CD14-positive monocyte (primary cell): ENCODE measurements at regions not wholly inside any gene's neighbourhood (a gene's known extent, or its start where the extent isn't known, plus 50 kb on each side); places are given as distances from the start of the nearest gene placed in this dataset.
"Not testable (repeated sequence)": the region's sequence is repeated elsewhere in the genome, so short reads cannot be mapped to it uniquely, and the experiment has no call there.

Experiments used
- DNase-seq, 3 donors: peaks; one replicate each; pipeline ENCODE4 v3.0.0-alpha.2; 2011 to 2022
- H2AFZ ChIP-seq: 2 replicates; pipeline ENCODE4 v1.6.0; 2012; ENCODE audit warnings: mild to moderate bottlenecking, low read depth, low read length, inconsistent platforms; ENCODE audit not compliant: insufficient read depth, poor library complexity, severe bottlenecking
- H3K27ac ChIP-seq, 2 donors: 1 replicate in 1 of 2; 2 replicates in 1 of 2; pipeline ENCODE4 v1.5.1; 2012 to 2013; ENCODE audit warnings: low read length in 2 of 2, control low read depth in 1 of 2, inconsistent platforms in 1 of 2, low read depth in 1 of 2, mild to moderate bottlenecking in 1 of 2
- H3K27me3 ChIP-seq, 2 donors: one replicate each; pipeline versions ENCODE4 v1.6.0 to v1.6.1; 2011 to 2013; ENCODE audit warnings: low read length in 2 of 2; ENCODE audit not compliant: control insufficient read depth in 2 of 2, insufficient read depth in 2 of 2
- H3K36me3 ChIP-seq, 2 donors: replicated peaks in 1 of 2; 1 replicate in 1 of 2; 2 replicates in 1 of 2; pipeline versions ENCODE4 v1.5.1 to v1.6.1; 2012 to 2013; ENCODE audit warnings: low read length in 2 of 2, control low read depth in 1 of 2, inconsistent platforms in 1 of 2, mild to moderate bottlenecking in 1 of 2; ENCODE audit not compliant: insufficient read depth in 2 of 2, control insufficient read depth in 1 of 2
- H3K4me1 ChIP-seq, 2 donors: 1 replicate in 1 of 2; 2 replicates in 1 of 2; pipeline versions ENCODE4 v1.5.1 to v1.6.1; 2012 to 2013; ENCODE audit warnings: low read length in 2 of 2, control low read depth in 1 of 2, inconsistent platforms in 1 of 2, mild to moderate bottlenecking in 1 of 2, moderate library complexity in 1 of 2; ENCODE audit not compliant: insufficient read depth in 2 of 2, control insufficient read depth in 1 of 2
- H3K4me2 ChIP-seq: replicated peaks from 2 replicates; pipeline ENCODE3; 2012; ENCODE audit warnings: low read length, moderate library complexity, mild to moderate bottlenecking; ENCODE audit not compliant: poor library complexity, severe bottlenecking; ENCODE audit errors: extremely low read depth
- H3K4me3 ChIP-seq, 3 experiments: fragments of 200-600 bp in 1 of 3; sonication (generic) in 1 of 3; replicated peaks in 1 of 3; 1 replicate in 2 of 3; 2 replicates in 1 of 3; pipeline ENCODE4 v1.5.1; 2011 to 2013; ENCODE audit warnings: low read length in 3 of 3, mild to moderate bottlenecking in 3 of 3, control low read depth in 2 of 3, low read depth in 2 of 3, inconsistent platforms in 1 of 3, moderate library complexity in 1 of 3
- H3K79me2 ChIP-seq: 2 replicates; pipeline ENCODE4 v1.6.0; 2012; ENCODE audit warnings: mild to moderate bottlenecking, control low read depth, inconsistent platforms, low read length, moderate library complexity; ENCODE audit not compliant: insufficient read depth
- H3K9ac ChIP-seq: 2 replicates; pipeline ENCODE4 v1.6.0; 2017; ENCODE audit warnings: low read length, mild to moderate bottlenecking; ENCODE audit not compliant: insufficient read depth, poor library complexity, severe bottlenecking
- H3K9me3 ChIP-seq, 2 donors: replicated peaks in 1 of 2; 1 replicate in 1 of 2; 2 replicates in 1 of 2; pipeline versions ENCODE4 v1.5.1 to v1.6.1; 2012 to 2013; ENCODE audit warnings: low read length in 2 of 2, control low read depth in 1 of 2; ENCODE audit not compliant: control insufficient read depth in 1 of 2, insufficient read depth in 1 of 2
- H4K20me1 ChIP-seq: 2 replicates; pipeline ENCODE4 v1.6.0; 2012; ENCODE audit warnings: mild to moderate bottlenecking, low read length, control low read depth, moderate library complexity; ENCODE audit not compliant: insufficient read depth
- H3K27ac Mint-ChIP-seq, 7 donors: one replicate each; pipeline ENCODE4 v1.8.0; 2020; ENCODE audit warnings: mild to moderate bottlenecking in 7 of 7, mixed read lengths in 7 of 7, moderate library complexity in 6 of 7, inconsistent platforms in 2 of 7
- H3K27me3 Mint-ChIP-seq, 3 donors: one replicate each; pipeline ENCODE4 v1.8.0; 2021 to 2022; ENCODE audit warnings: low read depth in 3 of 3, mild to moderate bottlenecking in 3 of 3, mixed read lengths in 3 of 3, moderate library complexity in 3 of 3, inconsistent platforms in 1 of 3
- H3K36me3 Mint-ChIP-seq, 2 donors: one replicate each; pipeline ENCODE4 v1.8.0; 2020; ENCODE audit warnings: mixed read lengths in 2 of 2, inconsistent platforms in 1 of 2, mild to moderate bottlenecking in 1 of 2
- H3K4me1 Mint-ChIP-seq: one replicate; pipeline ENCODE4 v1.8.0; 2020; ENCODE audit warnings: mild to moderate bottlenecking, mixed read lengths
- H3K4me3 Mint-ChIP-seq, 2 donors: one replicate each; pipeline ENCODE4 v1.8.0; 2020; ENCODE audit warnings: mild to moderate bottlenecking in 2 of 2, mixed read lengths in 2 of 2, moderate library complexity in 1 of 2
- H3K9me3 Mint-ChIP-seq, 7 donors: one replicate each; pipeline ENCODE4 v1.8.0; 2020 to 2022; ENCODE audit warnings: mixed read lengths in 7 of 7, mild to moderate bottlenecking in 6 of 7, moderate library complexity in 6 of 7, inconsistent platforms in 2 of 7
- CTCF ChIP-seq: fragments of 200-600 bp; IDR thresholded peaks from one replicate; pipeline ENCODE4 v1.8.0; 2022; ENCODE audit warnings: antibody characterized with exemption, mild to moderate bottlenecking
- WGBS: methylation state at CpG from one replicate; pipeline ENCODE4 v1.1.5; 2013; ENCODE audit warnings: missing lambda C conversion rate; ENCODE audit not compliant: insufficient coverage; 5-methylcytosine and 5-hydroxymethylcytosine counted together
- intact Hi-C, 2 donors: fragments of 100-400 bp; cut with micrococcal nuclease; formaldehyde crosslinking; loops; one replicate each; pipeline versions ENCODE4 v1.15.0 to v1.15.1; 2023

GRCh38 chr13:58955546-58956385, 1208.0 kb downstream of the DIAPH3 start:
- H2AFZ ChIP-seq, result no peak overlapping the region
- H3K4me2 ChIP-seq, result no peak overlapping the region
- Mint-ChIP-seq H3K27me3 (peaks cover 0 to 4% (median 2%) of the 10 kb centered on the region in 3 donors), H3K27ac (no peak overlapping the region), H3K36me3 (no peaks in the 10 kb centered on the region), H3K4me3 (no peak overlapping the region), H3K9me3 (peaks cover 0 to 8% (median 0%) of the 10 kb centered on the region in 7 donors), H3K4me1 (peaks cover 2% of the 10 kb centered on the region)
- H4K20me1 ChIP-seq, result no peaks in the 10 kb centered on the region
- H3K79me2 ChIP-seq, result no peaks in the 10 kb centered on the region
- 80% methylated on average over 1 of the region's 7 CpGs for WGBS
- H3K36me3 ChIP-seq, result no peaks in the 10 kb centered on the region
- TF ChIP-seq CTCF, result no peak
- intact Hi-C loops, result no loop called here
- H3K9ac ChIP-seq, result no peak overlapping the region
- H3K9me3 ChIP-seq, result peaks cover 0 to 7% of the 10 kb centered on the region in 2 donors
- H3K27ac ChIP-seq, result no peak overlapping the region
- no peak overlapping the region for H3K4me3 ChIP-seq
- DNase-seq, result no peak
- no peaks in the 10 kb centered on the region for H3K27me3 ChIP-seq
- no peaks in the 10 kb centered on the region for H3K4me1 ChIP-seq

- H3K9ac ChIP-seq, H3K4me3 ChIP-seq, H3K4me1 ChIP-seq, H3K27me3 Mint-ChIP-seq, H3K36me3 ChIP-seq, H3K4me2 ChIP-seq, H3K27ac ChIP-seq, DNase-seq, H3K27me3 ChIP-seq, H3K9me3 ChIP-seq, H3K27ac Mint-ChIP-seq, H3K4me1 Mint-ChIP-seq, H3K9me3 Mint-ChIP-seq, intact Hi-C loops, H2AFZ ChIP-seq, H4K20me1 ChIP-seq, H3K4me3 Mint-ChIP-seq, H3K36me3 Mint-ChIP-seq, H3K79me2 ChIP-seq: not testable (repeated sequence)
- WGBS, result 93% methylated on average over 21 of the region's 22 CpGs
These were observed 1205.6 kb downstream of the DIAPH3 start for GRCh38 chr13:58958097-58958496.
